DOHH2 (cell line): ENCODE measurements at regions not wholly inside any gene's neighbourhood (a gene's known extent, or its start where the extent isn't known, plus 50 kb on each side); places are given as distances from the start of the nearest gene placed in this dataset.

ENCODE experiments used
- EZH2phosphoT487 ChIP-seq: fragments of 200-600 bp; sonication (generic); IDR thresholded peaks from 2 replicates; pipeline ENCODE4 v1.6.1; 2017; ENCODE audit warnings: borderline replicate concordance, mild to moderate bottlenecking, antibody characterized with exemption, low read length, moderate library complexity, mixed read lengths
- TF ChIP-seq, protein P1 (sequence below): fragments of 200-600 bp; sonication (generic); IDR thresholded peaks from one replicate; pipeline ENCODE4 v1.5.1; 2014; ENCODE audit warnings: antibody characterized with exemption, mild to moderate bottlenecking, low read depth, low read length; ENCODE audit not compliant: poor library complexity, severe bottlenecking

DNA sequence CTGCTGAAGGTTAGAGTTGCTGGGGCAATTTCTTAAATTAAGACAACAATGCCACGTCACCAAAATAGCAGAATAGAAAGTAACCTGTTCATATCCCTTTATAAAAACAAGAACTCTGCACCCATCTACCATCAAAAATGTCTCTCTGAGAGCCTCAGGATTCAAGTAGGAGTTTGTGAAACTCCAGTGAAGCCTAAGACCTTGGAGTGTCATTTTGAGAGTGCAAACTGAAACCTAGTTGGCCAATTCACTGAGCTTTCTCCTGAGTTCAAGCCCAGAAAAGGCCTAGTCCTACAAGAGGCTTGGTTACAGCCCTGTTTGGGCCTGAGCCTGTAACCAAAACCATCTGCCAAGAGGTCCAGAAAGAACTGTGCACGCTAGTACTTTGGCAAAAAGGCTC lies 335.1 kb downstream of the EFHB start:
- TF ChIP-seq, protein P1, sequence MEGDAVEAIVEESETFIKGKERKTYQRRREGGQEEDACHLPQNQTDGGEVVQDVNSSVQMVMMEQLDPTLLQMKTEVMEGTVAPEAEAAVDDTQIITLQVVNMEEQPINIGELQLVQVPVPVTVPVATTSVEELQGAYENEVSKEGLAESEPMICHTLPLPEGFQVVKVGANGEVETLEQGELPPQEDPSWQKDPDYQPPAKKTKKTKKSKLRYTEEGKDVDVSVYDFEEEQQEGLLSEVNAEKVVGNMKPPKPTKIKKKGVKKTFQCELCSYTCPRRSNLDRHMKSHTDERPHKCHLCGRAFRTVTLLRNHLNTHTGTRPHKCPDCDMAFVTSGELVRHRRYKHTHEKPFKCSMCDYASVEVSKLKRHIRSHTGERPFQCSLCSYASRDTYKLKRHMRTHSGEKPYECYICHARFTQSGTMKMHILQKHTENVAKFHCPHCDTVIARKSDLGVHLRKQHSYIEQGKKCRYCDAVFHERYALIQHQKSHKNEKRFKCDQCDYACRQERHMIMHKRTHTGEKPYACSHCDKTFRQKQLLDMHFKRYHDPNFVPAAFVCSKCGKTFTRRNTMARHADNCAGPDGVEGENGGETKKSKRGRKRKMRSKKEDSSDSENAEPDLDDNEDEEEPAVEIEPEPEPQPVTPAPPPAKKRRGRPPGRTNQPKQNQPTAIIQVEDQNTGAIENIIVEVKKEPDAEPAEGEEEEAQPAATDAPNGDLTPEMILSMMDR = no peak
- TF ChIP-seq EZH2phosphoT487 = no peak
